Testis (tissue), 2 donors: ENCODE measurements at regions not wholly inside any gene's neighbourhood (a gene's known extent, or its start where the extent isn't known, plus 50 kb on each side); places are given as distances from the start of the nearest gene placed in this dataset.

Experiments
- DNase-seq: peaks from one replicate; pipeline ENCODE4 v3.0.0-alpha.2; 2019
- H3K27ac ChIP-seq, 2 donors: fragments of 200-600 bp; sonication (generic); one replicate each; pipeline ENCODE4 v1.5.1; 2019
- H3K27me3 ChIP-seq: fragments of 200-600 bp; sonication (generic); one replicate; pipeline ENCODE4 v1.5.1; 2019
- H3K36me3 ChIP-seq: fragments of 200-600 bp; sonication (generic); one replicate; pipeline ENCODE4 v1.5.1; 2017; ENCODE audit warnings: low read depth; ENCODE audit errors: missing control alignments
- H3K4me1 ChIP-seq: fragments of 200-600 bp; sonication (generic); one replicate; pipeline ENCODE4 v1.5.1; 2019
- H3K4me3 ChIP-seq, 2 donors: fragments of 200-600 bp; sonication (generic); one replicate each; pipeline ENCODE4 v1.5.1; 2017 to 2019
- H3K9me3 ChIP-seq: fragments of 200-600 bp; sonication (generic); one replicate; pipeline ENCODE4 v1.5.1; 2017
- POLR2A ChIP-seq: fragments of 450-650 bp; IDR thresholded peaks from one replicate; pipeline ENCODE4 v1.6.1; 2017; ENCODE audit warnings: antibody characterized with exemption, mild to moderate bottlenecking, moderate library complexity
- WGBS, 2 donors: methylation state at CpG; one replicate each; pipeline ENCODE4 v1.1.5; 2018; 5-methylcytosine and 5-hydroxymethylcytosine counted together
- intact Hi-C: fragments of 100-400 bp; cut with DNase I; formaldehyde crosslinking; loops from one replicate; pipeline ENCODE4 v1.15.1; 2023; ENCODE audit warnings: low total_unique reads
- TF ChIP-seq, protein P1 (sequence below), 3 experiments: fragments of 450-650 bp in 2 of 3; fragments of 200-600 bp in 1 of 3; sonication (generic) in 1 of 3; IDR thresholded peaks; one replicate each; pipeline ENCODE4 v1.5.1; 2016 to 2019; ENCODE audit warnings: antibody characterized with exemption in 3 of 3, mild to moderate bottlenecking in 2 of 3, moderate library complexity in 1 of 3

- H3K9me3 ChIP-seq: no peaks in the 10 kb centered on the region
- peaks cover 21% of the 10 kb centered on the region for H3K4me1 ChIP-seq
- no peak for DNase-seq
- no peak overlapping the region for H3K4me3 ChIP-seq
- H3K27ac ChIP-seq: peak overlapping the region in 1 of 2 donors; percentile 19
- intact Hi-C loops: no loop called here
- no peak for TF ChIP-seq POLR2A
- TF ChIP-seq, protein P1, sequence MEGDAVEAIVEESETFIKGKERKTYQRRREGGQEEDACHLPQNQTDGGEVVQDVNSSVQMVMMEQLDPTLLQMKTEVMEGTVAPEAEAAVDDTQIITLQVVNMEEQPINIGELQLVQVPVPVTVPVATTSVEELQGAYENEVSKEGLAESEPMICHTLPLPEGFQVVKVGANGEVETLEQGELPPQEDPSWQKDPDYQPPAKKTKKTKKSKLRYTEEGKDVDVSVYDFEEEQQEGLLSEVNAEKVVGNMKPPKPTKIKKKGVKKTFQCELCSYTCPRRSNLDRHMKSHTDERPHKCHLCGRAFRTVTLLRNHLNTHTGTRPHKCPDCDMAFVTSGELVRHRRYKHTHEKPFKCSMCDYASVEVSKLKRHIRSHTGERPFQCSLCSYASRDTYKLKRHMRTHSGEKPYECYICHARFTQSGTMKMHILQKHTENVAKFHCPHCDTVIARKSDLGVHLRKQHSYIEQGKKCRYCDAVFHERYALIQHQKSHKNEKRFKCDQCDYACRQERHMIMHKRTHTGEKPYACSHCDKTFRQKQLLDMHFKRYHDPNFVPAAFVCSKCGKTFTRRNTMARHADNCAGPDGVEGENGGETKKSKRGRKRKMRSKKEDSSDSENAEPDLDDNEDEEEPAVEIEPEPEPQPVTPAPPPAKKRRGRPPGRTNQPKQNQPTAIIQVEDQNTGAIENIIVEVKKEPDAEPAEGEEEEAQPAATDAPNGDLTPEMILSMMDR (IDR thresholded peaks at IDR 0.05): no peak
- 50 to 66% methylated on average over 11 to 13 of the region's 13 CpGs for WGBS, 2 donors
- H3K27me3 ChIP-seq: no peaks in the 10 kb centered on the region
- H3K36me3 ChIP-seq: no peaks in the 10 kb centered on the region
These were observed 293.7 kb downstream of the DYSF start for GRCh38 chr2:71746946-71747501.

GRCh38 chr2:71744781-71745180 lies 291.4 kb downstream of the DYSF start:
- Histone ChIP-seq H3K27me3 (no peaks in the 10 kb centered on the region), H3K36me3 (no peaks in the 10 kb centered on the region), H3K4me1 (peaks cover 21% of the 10 kb centered on the region), H3K27ac (no peak overlapping the region), H3K9me3 (no peaks in the 10 kb centered on the region), H3K4me3 (no peak overlapping the region)
- TF ChIP-seq POLR2A: no peak
- TF ChIP-seq, protein P1 (IDR thresholded peaks at IDR 0.05): no peak
- DNase-seq: no peak
- WGBS, 2 donors: 90 to 93% methylated on average over 6 of the region's 6 CpGs
- intact Hi-C loops: no loop called here

DNA sequence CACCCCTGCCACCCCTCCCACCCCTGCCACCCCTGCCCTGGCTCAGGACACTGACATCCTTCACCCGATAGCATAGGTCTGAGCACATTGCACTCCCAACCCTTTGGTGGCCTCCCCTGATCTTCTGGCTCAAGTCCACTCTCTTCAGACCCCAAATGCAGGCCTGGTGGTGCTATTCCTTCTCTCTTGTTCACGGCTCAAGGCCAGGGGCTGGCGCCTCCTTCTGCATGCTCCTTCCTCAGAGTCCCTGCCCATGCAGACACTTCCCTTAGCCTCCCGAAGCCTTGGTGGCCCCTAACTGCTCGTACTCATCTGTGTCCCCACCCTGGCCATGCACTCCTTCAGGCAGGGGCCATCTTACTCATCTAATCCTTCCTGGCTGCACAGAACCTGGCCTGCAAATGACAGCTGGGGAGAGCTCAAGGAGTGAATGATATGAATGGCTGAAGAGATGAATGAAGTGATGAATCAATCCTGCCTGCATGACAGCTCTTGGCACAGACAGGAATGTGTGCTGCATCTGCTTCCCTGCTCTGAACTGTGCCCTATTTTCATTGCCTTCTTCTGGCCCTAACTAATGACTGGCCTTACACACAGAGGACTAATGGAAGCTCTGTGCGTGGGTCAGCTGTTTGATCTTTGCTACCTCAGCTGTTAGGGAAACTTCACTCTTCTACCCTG lies 290.8 kb downstream of the DYSF start:
- no peak for DNase-seq
- Histone ChIP-seq H3K4me1 (peaks cover 21% of the 10 kb centered on the region), H3K36me3 (no peaks in the 10 kb centered on the region), H3K27ac (no peak overlapping the region), H3K4me3 (no peak overlapping the region), H3K27me3 (no peaks in the 10 kb centered on the region), H3K9me3 (no peaks in the 10 kb centered on the region)
- 91 to 94% methylated on average over 6 of the region's 6 CpGs for WGBS, 2 donors
- intact Hi-C loops: no loop called here
- TF ChIP-seq POLR2A: no peak
- TF ChIP-seq, protein P1 (IDR thresholded peaks at IDR 0.05): no peak

GRCh38 chr2:71742953-71743601 lies 289.7 kb downstream of the DYSF start:
- no peak for TF ChIP-seq POLR2A
- TF ChIP-seq, protein P1 (IDR thresholded peaks at IDR 0.05): no peak
- Histone ChIP-seq H3K4me1 (peaks cover 15% of the 10 kb centered on the region), H3K4me3 (no peak overlapping the region), H3K9me3 (no peaks in the 10 kb centered on the region), H3K27me3 (no peaks in the 10 kb centered on the region), H3K27ac (no peak overlapping the region), H3K36me3 (no peaks in the 10 kb centered on the region)
- intact Hi-C loops: no loop called here
- 65 to 69% methylated on average over 16 of the region's 16 CpGs for WGBS, 2 donors
- DNase-seq: peak; percentile 47
